ENCODE measurements at regions not wholly inside any gene's neighbourhood (a gene's known extent, or its start where the extent isn't known, plus 50 kb on each side); places are given as distances from the start of the nearest gene placed in this dataset.

DNA sequence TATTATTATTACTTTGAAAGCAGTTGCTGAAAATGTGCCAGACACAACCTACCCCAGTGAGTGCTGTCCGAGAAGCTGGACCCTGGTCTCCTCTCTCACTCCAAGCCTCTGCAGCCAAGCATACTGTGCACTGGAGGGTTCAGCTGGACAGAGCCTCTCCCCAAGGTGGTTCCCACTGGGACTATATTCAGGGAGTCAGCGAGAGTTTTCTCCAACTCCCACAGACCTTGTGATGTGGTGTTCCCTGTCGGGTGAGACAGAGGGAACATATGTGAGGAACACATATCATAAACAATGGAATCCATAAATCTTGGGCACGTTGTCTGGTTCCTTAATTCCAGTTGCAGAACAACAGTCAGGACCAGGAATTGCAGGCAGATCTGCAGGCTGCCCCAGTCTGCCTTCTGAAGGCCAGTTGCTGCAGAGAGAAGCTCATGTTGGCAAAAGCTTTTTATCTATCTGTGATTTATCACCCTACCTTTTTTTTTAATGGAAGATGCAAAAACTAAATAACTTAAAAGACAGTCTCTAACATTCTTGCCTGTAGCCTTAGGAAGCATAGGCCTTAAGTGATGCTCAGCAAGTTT lies 619.8 kb upstream of the TBX3 start:
- Histone ChIP-seq H3K56ac (replicated peaks; ENCODE audit: insufficient read length, low read depth, low read length) (no peak overlapping the region), H3K23ac (ENCODE audit: insufficient read length) (no peak overlapping the region), H3K9ac (replicated peaks in 1 of 4; ENCODE audit: extremely low read depth in 1 of 4, low read depth in 3 of 4, low read length in 3 of 4) (no peak overlapping the region), H3K14ac (ENCODE audit: insufficient read length) (no peak overlapping the region), H2AFZ (ENCODE audit: low read length) (0 out of 2 replicates have a peak overlapping the region, but pooled peaks have one; percentile 10), H2BK15ac (ENCODE audit: low read length) (no peak overlapping the region), H2AK5ac (ENCODE audit: low read depth, low read length) (no peak overlapping the region), H4K8ac (ENCODE audit: extremely low read depth, insufficient read depth, low read length) (no peak overlapping the region), H3K4me3 (ENCODE audit: extremely low read depth in 1 of 4, insufficient read depth in 2 of 4, low read depth in 3 of 4, low read length in 4 of 4) (no peak overlapping the region), H4K5ac (ENCODE audit: insufficient read length, low read depth, low read length) (no peak overlapping the region), H3K27ac (ENCODE audit: low read depth, low read length) (no peak overlapping the region), H2BK5ac (ENCODE audit: low read depth, low read length) (no peak overlapping the region), H3K79me2 (ENCODE audit: control insufficient read depth in 1 of 2, insufficient read depth in 2 of 2, low read length in 2 of 2) (no peaks in the 10 kb centered on the region), H2BK12ac (ENCODE audit: low read depth, low read length) (no peak overlapping the region), H4K91ac (replicated peaks; ENCODE audit: insufficient read length, low read length) (no peak overlapping the region), H3K4me1 (replicated peaks in 1 of 4; ENCODE audit: control insufficient read depth in 3 of 4, insufficient read depth in 4 of 4, low read length in 3 of 4) (no peaks in the 10 kb centered on the region), H3K79me1 (ENCODE audit: low read depth, low read length) (no peaks in the 10 kb centered on the region), H3K27me3 (replicated peaks in 1 of 4; ENCODE audit: control insufficient read depth in 3 of 4, extremely low read depth in 1 of 4, insufficient read depth in 3 of 4, low read length in 3 of 4) (no peaks in the 10 kb centered on the region), H2BK120ac (replicated peaks; ENCODE audit: low read depth, low read length) (no peak overlapping the region), H3K23me2 (ENCODE audit: low read depth, low read length) (no peaks in the 10 kb centered on the region), H3K18ac (ENCODE audit: extremely low read depth, low read length) (no peak overlapping the region), H3K36me3 (ENCODE audit: control insufficient read depth in 2 of 4, insufficient read depth in 4 of 4, low read length in 3 of 4) (no peaks in the 10 kb centered on the region), H3K4ac (replicated peaks; ENCODE audit: insufficient read length, low read depth, low read length) (no peak overlapping the region), H3K4me2 (ENCODE audit: insufficient read depth in 1 of 2, low read depth in 2 of 2, low read length in 2 of 2) (no peak overlapping the region), H2BK20ac (ENCODE audit: low read length) (no peak overlapping the region), H4K20me1 (replicated peaks in 1 of 2; ENCODE audit: control insufficient read depth in 1 of 2, insufficient read depth in 2 of 2, low read length in 2 of 2) (no peaks in the 10 kb centered on the region), H3K9me3 (ENCODE audit: insufficient read depth in 2 of 2, low read depth in 1 of 2, low read length in 1 of 2) (no peaks in the 10 kb centered on the region)
- ChIA-PET CTCF (ENCODE audit: partially characterized antibody) (no interaction called here), POLR2A (ENCODE audit: partially characterized antibody) (no interaction called here)
- WGBS, 2 experiments (ENCODE audit: extremely low coverage in 1 of 2, insufficient coverage in 1 of 2, insufficient read length in 1 of 2, insufficient replicate concordance in 2 of 2, low coverage in 1 of 2, low lambda C conversion rate in 2 of 2, missing lambda C conversion rate in 1 of 2) = 82% methylated on average over 4 of the region's 4 CpGs; no CpG with 5 or more reads in 1 of the 2 experiments
- FAIRE-seq = no peak
- DNase-seq (ENCODE audit: low read depth in 1 of 2, low spot score in 2 of 2) = no peak
- TF ChIP-seq RBBP5 (IDR thresholded peaks at IDR 0.05; ENCODE audit: borderline replicate concordance, low read depth, low read length) = no peak
- no peak for TF ChIP-seq HDAC2 (IDR thresholded peaks at IDR 0.05; ENCODE audit: borderline replicate concordance in 1 of 2, low read depth in 2 of 2, low read length in 2 of 2)
- no peak for TF ChIP-seq NRF1 (IDR thresholded peaks at IDR 0.05; ENCODE audit: low read depth, low read length)
- no peak for TF ChIP-seq MAFK (IDR thresholded peaks at IDR 0.05; ENCODE audit: low read depth, low read length)
- no peak for TF ChIP-seq SAP30 (IDR thresholded peaks at IDR 0.05; ENCODE audit: insufficient read depth, insufficient replicate concordance, low read length)
- TF ChIP-seq, protein P1, sequence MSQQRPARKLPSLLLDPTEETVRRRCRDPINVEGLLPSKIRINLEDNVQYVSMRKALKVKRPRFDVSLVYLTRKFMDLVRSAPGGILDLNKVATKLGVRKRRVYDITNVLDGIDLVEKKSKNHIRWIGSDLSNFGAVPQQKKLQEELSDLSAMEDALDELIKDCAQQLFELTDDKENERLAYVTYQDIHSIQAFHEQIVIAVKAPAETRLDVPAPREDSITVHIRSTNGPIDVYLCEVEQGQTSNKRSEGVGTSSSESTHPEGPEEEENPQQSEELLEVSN (IDR thresholded peaks at IDR 0.05) = no peak
- TF ChIP-seq SUZ12 (IDR thresholded peaks at IDR 0.05; ENCODE audit: low read length) = no peak
- TF ChIP-seq, protein P2, sequence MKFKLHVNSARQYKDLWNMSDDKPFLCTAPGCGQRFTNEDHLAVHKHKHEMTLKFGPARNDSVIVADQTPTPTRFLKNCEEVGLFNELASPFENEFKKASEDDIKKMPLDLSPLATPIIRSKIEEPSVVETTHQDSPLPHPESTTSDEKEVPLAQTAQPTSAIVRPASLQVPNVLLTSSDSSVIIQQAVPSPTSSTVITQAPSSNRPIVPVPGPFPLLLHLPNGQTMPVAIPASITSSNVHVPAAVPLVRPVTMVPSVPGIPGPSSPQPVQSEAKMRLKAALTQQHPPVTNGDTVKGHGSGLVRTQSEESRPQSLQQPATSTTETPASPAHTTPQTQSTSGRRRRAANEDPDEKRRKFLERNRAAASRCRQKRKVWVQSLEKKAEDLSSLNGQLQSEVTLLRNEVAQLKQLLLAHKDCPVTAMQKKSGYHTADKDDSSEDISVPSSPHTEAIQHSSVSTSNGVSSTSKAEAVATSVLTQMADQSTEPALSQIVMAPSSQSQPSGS (IDR thresholded peaks at IDR 0.05; ENCODE audit: low read length) = no peak
- TF ChIP-seq KDM5A (IDR thresholded peaks at IDR 0.05; ENCODE audit: low read length) = no peak
- no peak for TF ChIP-seq RNF2 (IDR thresholded peaks at IDR 0.05; ENCODE audit: borderline replicate concordance, low read depth, low read length, missing control alignments, poor library complexity, severe bottlenecking)

All from H1 (cell line).